ENCODE measurements at regions not wholly inside any gene's neighbourhood (a gene's known extent, or its start where the extent isn't known, plus 50 kb on each side); places are given as distances from the start of the nearest gene placed in this dataset.

GRCh38 chr13:108156749-108157148, 58.6 kb downstream of the LIG4 start:
- no peak for DNase-seq

- DNase-seq, result no peak
Observed at GRCh38 chr13:108155185-108156106, 59.9 kb downstream of the LIG4 start.

- no peak for DNase-seq
Observed at GRCh38 chr13:108154421-108154858, 60.9 kb downstream of the LIG4 start.

- no peak for DNase-seq
Observed at GRCh38 chr13:108146642-108147041, 68.7 kb downstream of the LIG4 start.

GRCh38 chr13:108142702-108143436, 72.5 kb downstream of the LIG4 start:
- no peak for DNase-seq

GRCh38 chr13:108137176-108137575, 78.2 kb downstream of the LIG4 start:
- no peak for DNase-seq

GRCh38 chr13:108127406-108127805, 87.9 kb downstream of the LIG4 start:
- no peak for DNase-seq

- DNase-seq, result no peak
Observed at GRCh38 chr13:108126056-108126455, 89.3 kb downstream of the LIG4 start.

- no peak for DNase-seq
Observed at GRCh38 chr13:108121406-108121805, 93.9 kb downstream of the LIG4 start.

GRCh38 chr13:108120856-108121255, 94.5 kb downstream of the LIG4 start:
- no peak for DNase-seq

GRCh38 chr13:108120302-108120701, 95.0 kb downstream of the LIG4 start:
- DNase-seq, result no peak

- DNase-seq, result no peak
Observed at GRCh38 chr13:108115738-108116137, 99.6 kb downstream of the LIG4 start.

GRCh38 chr13:108113407-108113806, 101.9 kb downstream of the LIG4 start:
- DNase-seq, result no peak

- DNase-seq, result no peak
Observed at GRCh38 chr13:108104736-108105135, 110.6 kb downstream of the LIG4 start.

GRCh38 chr13:108102771-108103170, 112.6 kb downstream of the LIG4 start:
- DNase-seq, result no peak

GRCh38 chr13:108096301-108096915, 118.9 kb downstream of the LIG4 start:
- no peak for DNase-seq

GRCh38 chr13:108095036-108095435, 120.3 kb downstream of the LIG4 start:
- DNase-seq, result no peak

GRCh38 chr13:108093616-108094015, 121.7 kb downstream of the LIG4 start:
- no peak for DNase-seq

GRCh38 chr13:108087810-108088209, 127.5 kb downstream of the LIG4 start:
- no peak for DNase-seq

GRCh38 chr13:108086678-108087077, 128.7 kb downstream of the LIG4 start:
- no peak for DNase-seq

- DNase-seq, result no peak
Observed at GRCh38 chr13:108084840-108085239, 130.5 kb downstream of the LIG4 start.

GRCh38 chr13:108083056-108083455, 132.3 kb downstream of the LIG4 start:
- no peak for DNase-seq

- no peak for DNase-seq
Observed at GRCh38 chr13:108082481-108082880, 132.9 kb downstream of the LIG4 start.

GRCh38 chr13:108077284-108077683, 138.1 kb downstream of the LIG4 start:
- no peak for DNase-seq

Data from bone marrow (tissue), 2 donors.